B cell (primary cell): ENCODE measurements at regions not wholly inside any gene's neighbourhood (a gene's known extent, or its start where the extent isn't known, plus 50 kb on each side); places are given as distances from the start of the nearest gene placed in this dataset.

ENCODE experiments used
- CTCF ChIP-seq: fragments of 200-600 bp; IDR thresholded peaks from one replicate; pipeline ENCODE4 v1.8.0; 2022; ENCODE audit warnings: antibody characterized with exemption, mild to moderate bottlenecking
- EZH2 ChIP-seq: IDR thresholded peaks from 2 replicates; pipeline ENCODE4 v1.6.1; 2012; ENCODE audit warnings: borderline replicate concordance, low read depth, mild to moderate bottlenecking, moderate library complexity, low read length; ENCODE audit not compliant: insufficient read depth, poor library complexity, severe bottlenecking

GRCh38 chr6:120774275-120774674 lies 560.0 kb downstream of the TBC1D32 start:
- no peak for TF ChIP-seq CTCF
- TF ChIP-seq EZH2: no peak
